ENCODE measurements at regions not wholly inside any gene's neighbourhood (a gene's known extent, or its start where the extent isn't known, plus 50 kb on each side); places are given as distances from the start of the nearest gene placed in this dataset.

DNA sequence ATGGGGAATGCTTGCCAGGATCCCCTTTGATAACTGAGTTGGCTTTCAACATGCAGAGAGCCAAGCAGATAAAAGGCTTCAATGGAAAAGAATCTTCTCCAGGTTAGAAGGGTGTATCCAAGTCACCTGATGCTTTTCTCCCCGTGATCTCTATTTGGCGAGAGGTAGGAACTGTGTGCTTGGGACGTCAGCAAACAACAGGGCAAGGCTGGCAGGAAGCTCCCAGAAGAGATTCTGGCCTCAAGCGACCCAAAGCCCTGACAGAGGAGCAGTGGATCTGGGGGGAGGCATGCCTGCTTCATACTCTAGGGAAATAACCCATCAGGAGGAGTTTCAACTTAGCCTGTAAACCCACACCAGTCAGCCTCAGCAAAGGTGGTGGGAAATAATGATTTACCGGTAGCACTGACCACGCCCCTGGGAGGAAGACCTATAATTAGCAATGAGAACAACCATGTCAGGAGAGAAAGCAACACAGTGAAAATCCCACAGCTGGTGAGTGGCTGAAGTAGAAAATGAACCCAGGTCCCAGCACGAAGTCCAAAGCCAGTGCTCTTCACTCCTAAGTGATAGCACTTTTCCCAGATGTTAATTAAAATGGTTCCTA lies 76.3 kb upstream of the SEC11C start:
- no peaks in the 10 kb centered on the region for H3K9me1 ChIP-seq (ENCODE audit: control insufficient read depth, insufficient read depth, low read length)
- H2AFZ ChIP-seq (ENCODE audit: low read depth, low read length): no peak overlapping the region
- H3K4me1 ChIP-seq (replicated peaks in 1 of 2; ENCODE audit: control insufficient read depth in 2 of 2, insufficient read depth in 2 of 2, low read length in 2 of 2): no peaks in the 10 kb centered on the region
- H4K20me1 ChIP-seq (replicated peaks; ENCODE audit: control insufficient read depth, insufficient read depth, low read length): no peaks in the 10 kb centered on the region
- DNase-seq (ENCODE audit: extremely low read depth in 1 of 4, low spot score in 3 of 4) (no peak), FAIRE-seq (no peak), ATAC-seq (no peak)
- H3K36me3 ChIP-seq (ENCODE audit: control insufficient read depth, insufficient read depth, low read length): no peaks in the 10 kb centered on the region
- in situ Hi-C loops (cut with MboI): loop anchor here (5.0 kb wide), 1 partner anchor 286 kb away; no protein-coding TSS in a partner anchor
- no peak overlapping the region for H3K27ac ChIP-seq (ENCODE audit: extremely low read depth, low read depth, low read length)
- no peak overlapping the region for H3K4me2 ChIP-seq (ENCODE audit: insufficient read depth, low read length)
- H3K9ac ChIP-seq (ENCODE audit: insufficient read depth in 1 of 2, low read depth in 2 of 2, low read length in 2 of 2): no peak overlapping the region
- H3K79me2 ChIP-seq (ENCODE audit: control insufficient read depth, insufficient read depth, low read length): no peaks in the 10 kb centered on the region
- 3% methylated on average over 7 of the region's 7 CpGs for WGBS (ENCODE audit: insufficient coverage, low coverage, missing lambda C conversion rate)
- BruUV-seq (replicated peaks): no TSS peak
- ChIA-PET POLR2A (no interaction called here), CTCF (ENCODE audit: low intra/inter-chr PET ratio) (no interaction called here)
- no peak overlapping the region for H3K4me3 ChIP-seq
- H3K9me3 ChIP-seq (replicated peaks; ENCODE audit: control insufficient read depth, insufficient read depth, low read depth, low read length): no peaks in the 10 kb centered on the region
- intact Hi-C loops (cut with micrococcal nuclease): no loop called here
- peaks cover 2 to 23% of the 10 kb centered on the region in 2 experiments; a peak in 2 of 5 replicates for H3K27me3 ChIP-seq (ENCODE audit: control insufficient read depth in 2 of 2, insufficient read depth in 2 of 2, low read length in 2 of 2)
- no peak for TF ChIP-seq STAT5A (IDR thresholded peaks at IDR 0.05; ENCODE audit: borderline replicate concordance, low read length)
- no peak for TF ChIP-seq FOXA3 (CRISPR knock-in tag; conservative IDR thresholded peaks at IDR 0.05 in 1 of 2, IDR thresholded peaks at IDR 0.05 in 1 of 2)
- no peak for TF ChIP-seq CXXC5 (CRISPR knock-in tag; IDR thresholded peaks at IDR 0.05)
- TF ChIP-seq BRCA1 (IDR thresholded peaks at IDR 0.05): no peak
- TF ChIP-seq BRCA1 (CRISPR knock-in tag; IDR thresholded peaks at IDR 0.05): no peak
- no peak for TF ChIP-seq POLR2B (IDR thresholded peaks at IDR 0.05; ENCODE audit: low read depth, partially characterized antibody)
- TF ChIP-seq ZBTB8A (IDR thresholded peaks at IDR 0.05; ENCODE audit: partially characterized antibody): no peak
- no peak for TF ChIP-seq TFE3 (CRISPR knock-in tag; IDR thresholded peaks at IDR 0.05)
- no peak for TF ChIP-seq TGIF2 (CRISPR knock-in tag; IDR thresholded peaks at IDR 0.05)
- TF ChIP-seq ZNF277 (CRISPR knock-in tag; IDR thresholded peaks at IDR 0.05; ENCODE audit: borderline replicate concordance): no peak
- TF ChIP-seq MBD1 (CRISPR knock-in tag; IDR thresholded peaks at IDR 0.05): no peak
- TF ChIP-seq RFX5 (IDR thresholded peaks at IDR 0.05; ENCODE audit: low read depth, low read length): no peak
- no peak for TF ChIP-seq NFE2 (IDR thresholded peaks at IDR 0.05; ENCODE audit: low read depth)
- no peak for TF ChIP-seq CHD1 (IDR thresholded peaks at IDR 0.05; ENCODE audit: low read length)
- no peak for TF ChIP-seq CREB3L1 (IDR thresholded peaks at IDR 0.05; ENCODE audit: borderline replicate concordance, low read depth)
- no peak for TF ChIP-seq ILF3 (IDR thresholded peaks at IDR 0.05; ENCODE audit: borderline replicate concordance)
- TF ChIP-seq STAG1 (CRISPR knock-in tag; IDR thresholded peaks at IDR 0.05; ENCODE audit: borderline replicate concordance): no peak
